ENCODE measurements at regions not wholly inside any gene's neighbourhood (a gene's known extent, or its start where the extent isn't known, plus 50 kb on each side); places are given as distances from the start of the nearest gene placed in this dataset.
"Not testable (repeated sequence)": the region's sequence is repeated elsewhere in the genome, so short reads cannot be mapped to it uniquely, and the experiment has no call there.

DNA sequence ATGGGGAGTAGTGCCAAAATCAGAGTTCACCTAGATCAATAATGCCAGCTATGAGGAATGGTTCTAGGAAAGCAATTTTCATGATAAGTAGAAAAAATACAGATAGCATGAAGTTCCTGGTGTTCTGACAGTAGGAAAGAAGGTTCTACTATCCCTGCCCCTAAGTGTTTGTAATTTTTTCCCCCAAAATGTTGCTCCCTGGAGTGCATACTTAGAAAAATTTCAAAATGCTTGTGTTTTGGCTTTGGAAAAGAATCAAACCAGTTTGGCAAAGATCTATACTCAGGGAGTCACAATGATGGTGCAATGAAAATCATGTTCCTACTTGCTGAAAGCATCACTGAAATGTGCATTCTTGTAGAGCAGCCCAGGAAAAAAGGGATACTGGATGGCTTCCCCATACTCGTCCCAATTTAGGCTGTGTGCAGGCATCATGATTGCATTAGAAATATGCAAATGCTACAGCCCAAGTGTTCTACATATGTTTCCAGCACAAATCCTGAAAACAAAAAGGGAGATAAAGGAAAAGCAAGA lies 74.7 kb downstream of the LPAR4 start:
- Mint-ChIP-seq H3K9me3 (no peaks in the 10 kb centered on the region), H3K27me3 (peaks cover 4% of the 10 kb centered on the region), H3K36me3 (no peaks in the 10 kb centered on the region), H3K4me1 (no peaks in the 10 kb centered on the region), H3K27ac (no peak overlapping the region), H3K4me3 (no peak overlapping the region)
- no peak for DNase-seq
- CTCF ChIA-PET, result no interaction called here

DNA sequence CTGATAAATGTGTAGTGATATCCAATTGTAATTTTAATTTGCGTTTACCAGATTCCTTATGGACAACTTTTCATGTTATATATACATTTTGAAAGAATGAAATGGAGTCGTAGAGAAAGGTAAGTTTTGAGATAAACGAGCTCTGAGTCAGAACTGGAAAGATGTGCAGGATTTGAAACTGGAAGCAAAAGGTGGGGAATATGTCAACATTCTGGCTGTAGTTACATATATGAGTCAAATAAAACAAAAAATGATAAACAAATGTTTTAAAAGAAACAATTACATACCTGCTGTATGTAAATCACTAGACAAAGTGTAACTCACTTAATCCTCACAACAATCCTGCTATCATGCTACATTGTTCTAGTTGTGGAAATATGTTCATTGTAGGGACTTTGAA lies 84.0 kb downstream of the LPAR4 start:
- DNase-seq, result no peak
- Mint-ChIP-seq H3K4me1 (no peaks in the 10 kb centered on the region), H3K9me3 (no peaks in the 10 kb centered on the region), H3K36me3 (no peaks in the 10 kb centered on the region), H3K27ac (no peak overlapping the region), H3K27me3 (no peaks in the 10 kb centered on the region), H3K4me3 (no peak overlapping the region)
- CTCF ChIA-PET, result no interaction called here

- Mint-ChIP-seq H3K4me1 (no peaks in the 10 kb centered on the region), H3K27ac (no peak overlapping the region), H3K36me3 (no peaks in the 10 kb centered on the region), H3K9me3 (no peaks in the 10 kb centered on the region), H3K4me3 (no peak overlapping the region), H3K27me3 (no peaks in the 10 kb centered on the region)
- no peak for DNase-seq
- CTCF ChIA-PET, result no interaction called here
These were observed 91.2 kb downstream of the LPAR4 start for GRCh38 chrX:78838709-78839108.

GRCh38 chrX:78839711-78840110 lies 92.2 kb downstream of the LPAR4 start:
- H3K4me1 Mint-ChIP-seq, result no peaks in the 10 kb centered on the region
- CTCF ChIA-PET, result no interaction called here
- no peak overlapping the region for H3K27ac Mint-ChIP-seq
- H3K36me3 Mint-ChIP-seq, result no peaks in the 10 kb centered on the region
- no peak for DNase-seq
- H3K9me3 Mint-ChIP-seq, result no peaks in the 10 kb centered on the region
- H3K27me3 Mint-ChIP-seq, result no peaks in the 10 kb centered on the region
- no peak overlapping the region for H3K4me3 Mint-ChIP-seq

GRCh38 chrX:78844218-78844617 lies 96.7 kb downstream of the LPAR4 start:
- H3K9me3 Mint-ChIP-seq, H3K27ac Mint-ChIP-seq, CTCF ChIA-PET, H3K36me3 Mint-ChIP-seq, H3K4me1 Mint-ChIP-seq, H3K27me3 Mint-ChIP-seq, DNase-seq, H3K4me3 Mint-ChIP-seq: not testable (repeated sequence)

DNA sequence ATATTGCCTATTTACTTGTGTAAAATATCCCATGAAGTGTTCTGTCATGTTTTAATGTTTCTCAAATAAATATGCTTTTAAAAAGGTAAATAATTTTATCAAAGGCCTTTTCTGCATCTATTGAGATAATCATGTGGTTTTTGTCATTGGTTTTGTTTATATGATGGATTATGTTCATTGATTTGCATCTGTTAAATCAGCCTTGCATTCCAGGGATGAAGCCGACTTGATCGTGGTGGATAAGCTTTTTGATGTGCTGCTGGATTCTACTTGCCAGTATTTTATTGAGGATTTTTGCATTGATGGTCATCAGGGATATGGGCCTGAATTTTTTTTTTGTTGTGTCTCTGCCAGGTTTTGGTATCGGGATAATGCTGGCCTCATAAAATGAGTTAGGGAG lies 63.9 kb upstream of the P2RY10 start:
- H3K4me1 Mint-ChIP-seq, H3K36me3 Mint-ChIP-seq, H3K27ac Mint-ChIP-seq, CTCF ChIA-PET, DNase-seq, H3K4me3 Mint-ChIP-seq, H3K27me3 Mint-ChIP-seq: not testable (repeated sequence)
- peaks cover 11% of the 10 kb centered on the region for H3K9me3 Mint-ChIP-seq

GRCh38 chrX:78886550-78886949 lies 58.6 kb upstream of the P2RY10 start:
- Mint-ChIP-seq H3K4me3 (no peak overlapping the region), H3K27ac (no peak overlapping the region), H3K4me1 (peaks cover 3% of the 10 kb centered on the region), H3K27me3 (no peaks in the 10 kb centered on the region), H3K9me3 (no peaks in the 10 kb centered on the region), H3K36me3 (no peaks in the 10 kb centered on the region)
- CTCF ChIA-PET, result interaction anchor here (0.5 to 1.3 kb wide), 5 partner anchors 134 to 557 kb away, joined by 3 to 6 read pairs (median 3); no protein-coding TSS in a partner anchor
- DNase-seq, result no peak
